OCI-LY7 (cell line): ENCODE measurements at regions not wholly inside any gene's neighbourhood (a gene's known extent, or its start where the extent isn't known, plus 50 kb on each side); places are given as distances from the start of the nearest gene placed in this dataset.

Source experiments
- CTCF ChIP-seq: fragments of 200-600 bp; sonication (generic); conservative IDR thresholded peaks from 2 replicates; pipeline ENCODE4 v1.5.1; 2014; ENCODE audit warnings: mild to moderate bottlenecking, antibody characterized with exemption, low read length, moderate library complexity, mixed read lengths
- EZH2phosphoT487 ChIP-seq: fragments of 200-600 bp; sonication (generic); IDR thresholded peaks from 2 replicates; pipeline ENCODE4 v1.6.1; 2018; ENCODE audit warnings: low read depth, borderline replicate concordance, mild to moderate bottlenecking, mixed run types, antibody characterized with exemption, low read length, moderate library complexity, mixed read lengths

- TF ChIP-seq CTCF = no peak
- TF ChIP-seq EZH2phosphoT487 = no peak
Observed at GRCh38 chr6:141301779-141302178, 830.9 kb upstream of the GJE1 start.
